ENCODE measurements at regions not wholly inside any gene's neighbourhood (a gene's known extent, or its start where the extent isn't known, plus 50 kb on each side); places are given as distances from the start of the nearest gene placed in this dataset.
"Not testable (repeated sequence)": the region's sequence is repeated elsewhere in the genome, so short reads cannot be mapped to it uniquely, and the experiment has no call there.

GRCh38 chr4:91791631-91792030 is 512.1 kb upstream of the GRID2 start:
- H3K27me3 Mint-ChIP-seq; H3K9me3 Mint-ChIP-seq; H3K4me3 Mint-ChIP-seq; H3K4me1 Mint-ChIP-seq; CTCF ChIA-PET; H3K36me3 Mint-ChIP-seq (ENCODE audit: low read depth); POLR2A ChIA-PET; DNase-seq; H3K27ac Mint-ChIP-seq: not testable (repeated sequence)

GRCh38 chr4:91795947-91796346 is 507.8 kb upstream of the GRID2 start:
- ChIA-PET POLR2A (no interaction called here), CTCF (no interaction called here)
- Mint-ChIP-seq H3K27ac (no peak overlapping the region), H3K4me3 (no peak overlapping the region), H3K27me3 (no peaks in the 10 kb centered on the region), H3K9me3 (peaks cover 9% of the 10 kb centered on the region), H3K4me1 (no peaks in the 10 kb centered on the region), H3K36me3 (ENCODE audit: low read depth) (no peaks in the 10 kb centered on the region)
- no peak for DNase-seq

GRCh38 chr4:91812319-91812718 is 491.4 kb upstream of the GRID2 start:
- CTCF ChIA-PET = no interaction called here
- POLR2A ChIA-PET = no interaction called here
- H3K4me3 Mint-ChIP-seq = no peak overlapping the region
- no peak overlapping the region for H3K27ac Mint-ChIP-seq
- no peaks in the 10 kb centered on the region for H3K27me3 Mint-ChIP-seq
- H3K9me3 Mint-ChIP-seq = peaks cover 2% of the 10 kb centered on the region
- DNase-seq = no peak
- H3K36me3 Mint-ChIP-seq (ENCODE audit: low read depth) = no peaks in the 10 kb centered on the region
- no peaks in the 10 kb centered on the region for H3K4me1 Mint-ChIP-seq

- H3K36me3 Mint-ChIP-seq (ENCODE audit: low read depth) = no peaks in the 10 kb centered on the region
Observed at GRCh38 chr4:91824773-91825172, 479.0 kb upstream of the GRID2 start.

GRCh38 chr4:91826186-91826585 is 477.6 kb upstream of the GRID2 start:
- ChIA-PET POLR2A (no interaction called here), CTCF (no interaction called here)
- H3K4me3 Mint-ChIP-seq = no peak overlapping the region

More at GRCh38 chr4:91824773-91825172, 479.0 kb upstream of the GRID2 start:
- CTCF ChIA-PET = no interaction called here
- no peak overlapping the region for H3K4me3 Mint-ChIP-seq
- H3K9me3 Mint-ChIP-seq = peaks cover 15% of the 10 kb centered on the region
- H3K4me1 Mint-ChIP-seq = no peaks in the 10 kb centered on the region
- no peaks in the 10 kb centered on the region for H3K27me3 Mint-ChIP-seq
- no peak for DNase-seq
- POLR2A ChIA-PET = no interaction called here
- H3K27ac Mint-ChIP-seq = no peak overlapping the region

GRCh38 chr4:91827914-91828313 is 475.9 kb upstream of the GRID2 start:
- no peak overlapping the region for H3K27ac Mint-ChIP-seq
- peaks cover 15% of the 10 kb centered on the region for H3K9me3 Mint-ChIP-seq
- no peaks in the 10 kb centered on the region for H3K36me3 Mint-ChIP-seq (ENCODE audit: low read depth)
- H3K4me3 Mint-ChIP-seq = no peak overlapping the region
- CTCF ChIA-PET = no interaction called here
- POLR2A ChIA-PET = no interaction called here
- DNase-seq = no peak
- H3K4me1 Mint-ChIP-seq = no peaks in the 10 kb centered on the region
- no peaks in the 10 kb centered on the region for H3K27me3 Mint-ChIP-seq

More at GRCh38 chr4:91826186-91826585, 477.6 kb upstream of the GRID2 start:
- Mint-ChIP-seq H3K36me3 (ENCODE audit: low read depth) (no peaks in the 10 kb centered on the region), H3K27me3 (no peaks in the 10 kb centered on the region), H3K9me3 (peaks cover 15% of the 10 kb centered on the region), H3K27ac (no peak overlapping the region), H3K4me1 (no peaks in the 10 kb centered on the region)
- DNase-seq = no peak

- Mint-ChIP-seq H3K36me3 (ENCODE audit: low read depth) (no peaks in the 10 kb centered on the region), H3K4me3 (no peak overlapping the region), H3K27ac (no peak overlapping the region), H3K4me1 (no peaks in the 10 kb centered on the region), H3K9me3 (peaks cover 21% of the 10 kb centered on the region), H3K27me3 (no peaks in the 10 kb centered on the region)
- POLR2A ChIA-PET = no interaction called here
- CTCF ChIA-PET = no interaction called here
- no peak for DNase-seq
Observed at GRCh38 chr4:91829531-91829930, 474.2 kb upstream of the GRID2 start.

GRCh38 chr4:91830681-91831395 is 472.9 kb upstream of the GRID2 start:
- Mint-ChIP-seq H3K4me1 (no peaks in the 10 kb centered on the region), H3K27ac (no peak overlapping the region), H3K27me3 (no peaks in the 10 kb centered on the region), H3K36me3 (ENCODE audit: low read depth) (no peaks in the 10 kb centered on the region), H3K4me3 (no peak overlapping the region), H3K9me3 (peaks cover 22% of the 10 kb centered on the region)
- ChIA-PET POLR2A (no interaction called here), CTCF (no interaction called here)
- no peak for DNase-seq

GRCh38 chr4:91837608-91838029 is 466.1 kb upstream of the GRID2 start:
- POLR2A ChIA-PET = no interaction called here
- Mint-ChIP-seq H3K27me3 (no peaks in the 10 kb centered on the region), H3K4me1 (no peaks in the 10 kb centered on the region), H3K36me3 (ENCODE audit: low read depth) (no peaks in the 10 kb centered on the region), H3K27ac (no peak overlapping the region), H3K9me3 (peaks cover 18% of the 10 kb centered on the region), H3K4me3 (no peak overlapping the region)
- no peak for DNase-seq
- CTCF ChIA-PET = no interaction called here

GRCh38 chr4:91838181-91838861 is 465.4 kb upstream of the GRID2 start:
- H3K4me1 Mint-ChIP-seq = no peaks in the 10 kb centered on the region
- H3K27me3 Mint-ChIP-seq = no peaks in the 10 kb centered on the region
- CTCF ChIA-PET = no interaction called here
- no peaks in the 10 kb centered on the region for H3K36me3 Mint-ChIP-seq (ENCODE audit: low read depth)
- POLR2A ChIA-PET = no interaction called here
- no peak overlapping the region for H3K4me3 Mint-ChIP-seq
- no peak for DNase-seq
- no peak overlapping the region for H3K27ac Mint-ChIP-seq
- H3K9me3 Mint-ChIP-seq = peaks cover 16% of the 10 kb centered on the region

GRCh38 chr4:91840359-91840758 is 463.4 kb upstream of the GRID2 start:
- Mint-ChIP-seq H3K9me3 (peaks cover 4% of the 10 kb centered on the region), H3K4me3 (no peak overlapping the region), H3K36me3 (ENCODE audit: low read depth) (no peaks in the 10 kb centered on the region), H3K27me3 (no peaks in the 10 kb centered on the region), H3K4me1 (no peaks in the 10 kb centered on the region), H3K27ac (no peak overlapping the region)
- DNase-seq = no peak
- CTCF ChIA-PET = no interaction called here
- POLR2A ChIA-PET = no interaction called here

GRCh38 chr4:91846233-91846632 is 457.5 kb upstream of the GRID2 start:
- H3K36me3 Mint-ChIP-seq (ENCODE audit: low read depth) = no peaks in the 10 kb centered on the region
- H3K27me3 Mint-ChIP-seq = no peaks in the 10 kb centered on the region
- DNase-seq = no peak
- H3K27ac Mint-ChIP-seq = no peak overlapping the region
- no peaks in the 10 kb centered on the region for H3K9me3 Mint-ChIP-seq
- no peak overlapping the region for H3K4me3 Mint-ChIP-seq
- ChIA-PET CTCF (no interaction called here), POLR2A (no interaction called here)
- no peaks in the 10 kb centered on the region for H3K4me1 Mint-ChIP-seq

- H3K9me3 Mint-ChIP-seq = no peaks in the 10 kb centered on the region
- H3K27me3 Mint-ChIP-seq = no peaks in the 10 kb centered on the region
- ChIA-PET POLR2A (no interaction called here), CTCF (no interaction called here)
- no peak overlapping the region for H3K27ac Mint-ChIP-seq
- no peak for DNase-seq
- no peaks in the 10 kb centered on the region for H3K4me1 Mint-ChIP-seq
- no peak overlapping the region for H3K4me3 Mint-ChIP-seq
- H3K36me3 Mint-ChIP-seq (ENCODE audit: low read depth) = no peaks in the 10 kb centered on the region
Observed at GRCh38 chr4:91851456-91851855, 452.3 kb upstream of the GRID2 start.

GRCh38 chr4:91887926-91888325 is 415.8 kb upstream of the GRID2 start:
- H3K4me1 Mint-ChIP-seq = no peaks in the 10 kb centered on the region
- H3K36me3 Mint-ChIP-seq (ENCODE audit: low read depth) = no peaks in the 10 kb centered on the region
- ChIA-PET CTCF (no interaction called here), POLR2A (no interaction called here)
- DNase-seq = no peak
- H3K9me3 Mint-ChIP-seq = peaks cover 6% of the 10 kb centered on the region
- H3K27ac Mint-ChIP-seq = no peak overlapping the region
- no peak overlapping the region for H3K4me3 Mint-ChIP-seq
- H3K27me3 Mint-ChIP-seq = no peaks in the 10 kb centered on the region

Measured in activated CD4-positive, alpha-beta T cell treated with anti-CD3 and anti-CD28 coated beads, Interleukin-2, amount 10 ng/mL, durations not matched to agents 7 days and 5 days (primary cell).